ENCODE measurements at regions not wholly inside any gene's neighbourhood (a gene's known extent, or its start where the extent isn't known, plus 50 kb on each side); places are given as distances from the start of the nearest gene placed in this dataset. TPM values are rescaled to one million over a fixed set of nuclear protein-coding genes. Genes with fewer than 3 reads are reported as not detected.

DNA sequence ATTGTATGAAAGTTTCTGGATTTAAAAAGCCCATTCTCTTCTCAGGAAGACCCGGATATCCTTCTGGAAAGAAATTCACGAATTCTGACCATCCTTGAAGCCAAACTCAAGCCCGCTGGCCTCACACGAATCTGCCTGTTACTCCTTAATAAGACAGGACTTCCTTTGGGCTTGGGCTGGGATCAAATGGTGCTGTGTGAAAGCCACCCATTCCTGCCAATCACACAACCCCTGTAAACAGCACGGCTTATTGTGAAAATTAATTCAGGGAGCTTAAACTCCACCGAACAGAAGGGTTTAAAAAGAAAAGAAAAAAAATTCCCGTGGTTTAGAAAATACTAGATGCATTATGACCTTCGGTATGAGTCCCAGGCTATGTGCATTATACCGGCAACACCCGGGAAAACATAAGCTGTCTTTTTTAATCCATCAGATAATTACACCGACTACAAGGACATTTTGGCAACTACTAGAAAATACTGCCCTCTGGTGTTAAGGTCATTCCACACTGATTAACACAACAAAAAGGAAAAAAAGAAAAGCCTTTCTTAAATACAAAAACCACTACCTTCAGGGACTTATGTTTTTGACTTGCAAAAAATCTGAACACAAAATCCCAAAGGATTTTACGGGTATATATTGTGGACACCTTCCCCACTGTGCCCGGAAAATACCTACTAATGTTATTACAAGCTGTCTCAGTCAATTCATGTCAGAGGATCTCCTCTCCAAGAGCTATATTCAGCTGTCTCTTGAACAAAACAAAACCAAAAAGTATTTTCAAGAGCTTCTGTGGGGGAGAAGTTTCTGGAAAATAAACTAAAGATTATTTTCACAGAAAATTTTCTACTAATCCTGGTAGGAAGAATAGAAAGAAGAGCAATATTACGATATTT, 76.0 kb upstream of the LSM14A start:
- DNase-seq (ENCODE audit: low read depth in 2 of 3, low spot score in 2 of 3): peak in 2 of 3 donors; percentile 38 to 70

DNA sequence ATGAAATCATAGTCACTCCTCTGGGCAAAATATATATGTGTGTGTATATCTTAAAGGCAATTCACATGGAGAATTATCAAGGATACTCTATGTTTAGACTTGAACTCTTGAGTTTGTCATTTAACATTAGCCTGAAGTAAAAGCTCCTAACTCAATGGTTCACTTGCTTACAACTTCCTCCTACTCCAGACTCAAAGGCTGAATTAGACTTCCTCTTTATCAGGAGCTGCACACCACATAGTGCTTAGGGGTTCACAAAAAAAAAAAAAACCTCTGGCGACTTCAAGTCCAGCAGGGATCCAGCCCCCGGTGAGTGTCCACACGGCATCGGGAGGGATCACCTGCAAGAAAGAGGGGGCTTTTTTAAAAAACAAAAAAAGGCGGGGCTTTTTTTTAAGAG, 68.2 kb upstream of the LSM14A start:
- peak in 2 of 3 donors; percentile 20 to 61 for DNase-seq (ENCODE audit: low read depth in 2 of 3, low spot score in 2 of 3)

DNA sequence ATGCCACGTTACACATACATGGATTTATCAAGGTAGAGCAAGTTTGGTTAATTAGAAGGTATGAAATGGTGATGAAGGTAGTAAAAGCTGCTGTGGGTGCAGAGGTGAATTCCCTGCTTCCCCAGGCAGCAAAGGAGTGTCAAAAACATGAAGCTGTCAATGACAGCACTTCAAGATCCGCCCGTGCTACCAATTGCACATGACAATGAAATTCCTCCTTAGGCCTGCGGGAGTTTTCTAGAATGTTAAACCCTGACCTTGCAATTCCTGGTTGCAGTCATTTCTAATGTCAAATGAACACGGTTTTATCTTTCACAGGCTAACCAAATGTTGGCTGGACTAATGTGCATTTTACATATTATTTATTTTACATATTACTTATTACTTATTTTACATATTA, 67.7 kb upstream of the LSM14A start:
- DNase-seq (ENCODE audit: low read depth in 2 of 3, low spot score in 2 of 3): no peak

DNA sequence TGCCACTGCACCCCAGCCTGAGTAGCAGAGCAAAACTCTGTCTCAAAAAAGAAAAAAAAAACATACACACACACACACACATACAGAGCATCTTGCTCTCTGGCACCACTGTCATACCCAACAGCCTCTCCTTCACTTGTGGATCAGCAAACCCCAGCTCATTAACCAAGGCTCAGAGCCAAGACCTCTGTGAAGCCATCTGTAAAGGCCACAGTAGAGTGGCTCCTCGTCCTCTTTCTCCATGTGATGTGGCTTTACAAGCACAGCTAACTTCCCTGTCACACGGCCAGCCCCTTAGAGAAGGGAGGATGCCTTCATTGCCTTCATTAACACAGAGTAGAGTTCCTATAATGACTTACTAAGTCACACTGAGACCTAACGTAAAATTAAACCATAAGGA, 62.7 kb upstream of the LSM14A start:
- no peak for DNase-seq (ENCODE audit: low read depth in 2 of 3, low spot score in 2 of 3)

DNA sequence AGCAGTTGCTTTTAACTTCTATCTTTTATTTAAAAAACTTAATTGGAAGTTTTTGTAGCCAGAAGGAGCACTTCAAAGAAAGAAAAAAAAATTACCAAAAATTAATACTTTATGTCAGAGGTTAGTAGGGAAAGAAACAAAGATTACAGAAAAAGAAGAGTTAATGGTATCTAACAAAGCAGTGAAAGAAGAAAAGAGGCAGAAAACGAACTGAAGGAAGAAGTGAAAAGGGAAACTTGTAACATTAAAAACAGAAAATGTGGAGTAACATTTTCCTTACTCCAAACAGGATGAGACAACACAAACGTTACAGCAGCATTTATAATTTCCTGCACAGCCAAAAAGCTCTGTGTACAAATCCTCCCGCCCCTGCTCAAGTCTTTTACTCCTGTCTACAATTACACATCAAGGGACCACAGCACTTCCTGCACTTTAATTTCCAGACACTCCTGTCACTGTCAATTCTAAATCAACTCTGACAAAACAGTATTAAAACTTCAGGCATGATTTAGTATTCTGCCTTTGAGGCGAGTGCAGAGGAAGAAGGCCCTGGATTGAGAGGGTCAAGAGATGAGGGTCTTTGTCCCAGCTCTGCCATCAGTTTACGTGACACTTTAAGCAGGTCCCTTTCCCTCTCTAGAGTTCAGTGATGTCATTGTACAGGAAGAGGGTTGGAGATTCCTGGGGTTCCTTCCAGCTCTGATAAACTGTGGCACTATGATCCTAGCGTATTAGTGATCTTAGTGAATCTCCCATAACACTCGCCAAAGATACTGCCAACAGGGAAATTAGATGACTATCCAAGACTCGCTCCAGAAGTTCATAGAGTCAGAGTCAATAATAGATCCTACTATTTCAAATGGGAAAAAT, 53.2 kb upstream of the LSM14A start:
- no peak for DNase-seq (ENCODE audit: low read depth in 2 of 3, low spot score in 2 of 3)

DNA sequence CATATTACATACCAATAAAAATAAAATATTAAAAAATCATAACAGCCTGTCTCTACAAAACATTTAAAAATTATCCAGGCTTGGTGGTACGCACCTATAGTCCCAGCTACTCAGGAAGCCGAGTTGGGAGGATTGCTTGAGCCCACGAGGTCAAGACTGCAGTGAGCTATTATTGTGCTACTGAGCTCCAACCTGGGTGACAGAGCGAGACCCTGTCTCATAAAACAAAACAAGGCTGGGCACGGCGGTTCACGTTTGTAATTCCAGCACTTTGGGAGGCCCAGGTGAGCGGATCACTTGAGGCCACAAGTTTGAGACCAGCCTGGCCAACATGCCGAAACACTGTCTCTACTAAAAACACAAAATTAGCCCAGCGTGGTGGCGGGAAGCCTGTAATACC, 52.2 kb upstream of the LSM14A start:
- no peak for DNase-seq (ENCODE audit: low read depth in 2 of 3, low spot score in 2 of 3)

DNA sequence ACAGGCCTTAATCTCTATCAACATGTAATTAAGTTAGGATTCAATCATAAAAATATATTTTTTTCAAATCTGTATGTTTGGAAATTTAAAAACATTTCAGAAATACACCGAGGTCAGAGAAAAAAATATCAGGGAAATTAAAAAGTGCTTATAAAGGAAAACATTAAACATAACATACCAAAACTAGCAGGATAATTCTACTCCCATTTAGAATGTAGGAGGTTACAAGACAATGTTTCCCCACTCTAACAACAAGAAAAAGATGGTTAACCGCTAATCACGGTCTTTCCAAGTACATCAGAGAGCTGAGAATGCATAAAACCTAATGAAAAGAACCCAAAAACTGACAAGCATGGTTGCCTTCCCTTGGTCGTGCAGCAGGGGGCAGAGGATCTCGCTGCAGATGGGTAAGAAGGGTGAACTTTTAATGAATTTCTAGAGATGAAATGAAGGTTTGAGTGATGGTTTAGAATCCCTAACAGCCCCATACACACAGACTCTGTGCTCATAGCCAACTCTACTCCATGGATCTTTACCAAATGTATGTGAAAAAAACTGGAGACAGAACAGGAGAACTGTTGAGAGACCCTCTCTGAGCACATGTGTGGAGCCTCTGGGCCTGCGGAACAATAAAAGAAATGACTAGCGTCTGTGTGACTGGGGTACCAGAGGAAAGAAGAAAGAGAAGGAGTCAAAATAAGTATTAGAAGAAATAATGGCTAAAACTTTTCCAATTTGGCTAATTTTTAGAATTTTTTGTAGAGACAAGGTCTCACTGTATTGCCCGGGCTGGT, 51.3 kb upstream of the LSM14A start:
- DNase-seq (ENCODE audit: low read depth in 2 of 3, low spot score in 2 of 3): peak; percentile 11 to 75 (median 37)

Small RNA genes in the stretch of these regions (small RNA-seq; reads per million reads assigned to genes)
- gene RN7SL150P (not detected), gene RPS4XP23 (not detected)
